CD8-positive, alpha-beta memory T cell (primary cell): ENCODE measurements at regions not wholly inside any gene's neighbourhood (a gene's known extent, or its start where the extent isn't known, plus 50 kb on each side); places are given as distances from the start of the nearest gene placed in this dataset.

ENCODE experiments used
- CTCF ChIA-PET: fragments of 350-600 bp; sonication (Branson Sonifier 250); formaldehyde crosslinking; loops from one replicate; lab custom pipeline; 2021; ENCODE audit warnings: antibody characterized with exemption; lab: Charles Lee
- POLR2A ChIA-PET: fragments of 350-600 bp; sonication (Branson Sonifier 250); formaldehyde crosslinking; loops from one replicate; lab custom pipeline; 2021; ENCODE audit warnings: antibody characterized with exemption; lab: Charles Lee
- DNase-seq, 5 donors: peaks; one replicate each; pipeline versions ENCODE4 v3.0.0 to v3.0.0-alpha.2; 2020 to 2022; ENCODE audit warnings: mixed read lengths in 1 of 5
- H3K27ac ChIP-seq: one replicate; pipeline ENCODE4 v1.7.0; 2013; ENCODE audit warnings: low read depth, mild to moderate bottlenecking, low read length, moderate library complexity
- H3K27me3 ChIP-seq: 2 replicates; pipeline ENCODE4 v1.7.0; 2013; ENCODE audit warnings: low read length, mild to moderate bottlenecking; ENCODE audit not compliant: insufficient read depth, poor library complexity, severe bottlenecking
- H3K36me3 ChIP-seq: 2 replicates; pipeline ENCODE4 v1.7.0; 2013; ENCODE audit warnings: mild to moderate bottlenecking, low read length, moderate library complexity; ENCODE audit not compliant: insufficient read depth
- H3K4me1 ChIP-seq: 2 replicates; pipeline ENCODE4 v1.7.0; 2013; ENCODE audit warnings: mild to moderate bottlenecking, low read length, moderate library complexity; ENCODE audit not compliant: insufficient read depth
- H3K4me3 ChIP-seq: 2 replicates; pipeline ENCODE4 v1.7.0; 2013; ENCODE audit warnings: mild to moderate bottlenecking, low read length
- H3K9me3 ChIP-seq: 2 replicates; pipeline ENCODE4 v1.7.0; 2013; ENCODE audit warnings: mild to moderate bottlenecking, low read length
- H3K27ac Mint-ChIP-seq, 8 donors: one replicate each; pipeline ENCODE4 v1.8.0; 2020 to 2021; ENCODE audit warnings: mixed read lengths in 8 of 8, mild to moderate bottlenecking in 6 of 8, inconsistent platforms in 3 of 8, moderate library complexity in 3 of 8
- H3K27me3 Mint-ChIP-seq, 2 donors: one replicate each; pipeline ENCODE4 v1.8.0; 2020 to 2021; ENCODE audit warnings: mixed read lengths in 2 of 2, mild to moderate bottlenecking in 1 of 2, moderate library complexity in 1 of 2
- H3K36me3 Mint-ChIP-seq, 3 donors: one replicate each; pipeline ENCODE4 v1.8.0; 2020 to 2021; ENCODE audit warnings: mixed read lengths in 3 of 3, inconsistent platforms in 1 of 3, mild to moderate bottlenecking in 1 of 3
- H3K4me1 Mint-ChIP-seq, 3 donors: one replicate each; pipeline ENCODE4 v1.8.0; 2020 to 2021; ENCODE audit warnings: mixed read lengths in 3 of 3, inconsistent platforms in 1 of 3, mild to moderate bottlenecking in 1 of 3
- H3K4me3 Mint-ChIP-seq, 7 donors: one replicate each; pipeline ENCODE4 v1.8.0; 2020 to 2021; ENCODE audit warnings: mixed read lengths in 7 of 7, mild to moderate bottlenecking in 6 of 7, moderate library complexity in 4 of 7, inconsistent platforms in 2 of 7
- H3K9me3 Mint-ChIP-seq, 5 donors: one replicate each; pipeline ENCODE4 v1.8.0; 2020 to 2022; ENCODE audit warnings: mixed read lengths in 5 of 5, mild to moderate bottlenecking in 3 of 5, moderate library complexity in 2 of 5, inconsistent platforms in 1 of 5

DNA sequence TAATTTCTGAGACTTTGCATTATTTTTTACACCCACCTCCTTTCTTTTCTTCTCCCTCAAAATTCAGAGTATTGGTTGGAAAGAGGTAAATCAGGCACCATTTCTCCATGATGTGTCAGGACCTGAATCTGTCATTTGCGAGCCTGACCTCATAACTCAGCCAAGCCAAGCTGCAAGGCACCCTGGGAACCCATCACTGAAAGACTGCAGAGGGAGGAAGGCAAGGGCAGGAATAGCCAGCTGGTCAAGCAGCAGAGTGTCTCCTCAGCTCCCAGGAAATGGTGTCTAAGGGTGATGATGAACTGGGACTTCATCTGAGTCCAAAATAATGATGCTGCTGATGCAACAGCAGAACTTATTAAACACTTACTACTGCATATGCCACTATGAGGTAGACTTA, 556.6 kb downstream of the OMA1 start:
- Histone ChIP-seq H3K4me1 (no peaks in the 10 kb centered on the region), H3K36me3 (no peaks in the 10 kb centered on the region), H3K4me3 (no peak overlapping the region), H3K27me3 (no peaks in the 10 kb centered on the region), H3K27ac (no peak overlapping the region), H3K9me3 (no peaks in the 10 kb centered on the region)
- no peak overlapping the region for H3K4me3 Mint-ChIP-seq
- ChIA-PET POLR2A (no interaction called here), CTCF (no interaction called here)
- H3K36me3 Mint-ChIP-seq, result no peaks in the 10 kb centered on the region
- peaks cover 2 to 9% (median 7%) of the 10 kb centered on the region in 3 donors for H3K4me1 Mint-ChIP-seq
- H3K27me3 Mint-ChIP-seq, result peaks cover 2 to 4% of the 10 kb centered on the region in 2 donors
- H3K27ac Mint-ChIP-seq, result no peak overlapping the region
- no peak for DNase-seq
- peaks cover 0 to 2% (median 0%) of the 10 kb centered on the region in 5 donors for H3K9me3 Mint-ChIP-seq

DNA sequence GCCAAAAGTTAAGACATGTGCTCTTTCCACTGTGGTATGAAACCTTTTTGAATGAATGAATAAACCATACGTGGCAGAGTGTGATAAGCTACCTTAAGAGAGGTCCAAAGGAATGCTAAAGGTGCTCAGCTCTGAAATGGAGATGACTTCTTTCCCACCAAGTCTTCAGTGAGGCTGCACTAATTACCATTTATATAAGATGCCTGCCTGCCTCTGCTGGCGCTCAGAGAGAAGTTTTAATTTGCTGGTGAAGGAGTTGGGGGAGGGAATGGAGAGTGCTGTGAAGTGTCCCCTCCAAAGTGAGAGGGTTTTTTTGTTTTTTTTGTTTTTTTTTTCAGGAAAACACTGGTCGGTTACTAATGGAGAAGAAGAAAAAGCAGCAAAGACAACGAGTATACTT, 559.0 kb downstream of the OMA1 start:
- CTCF ChIA-PET, result no interaction called here
- Mint-ChIP-seq H3K27ac (no peak overlapping the region), H3K27me3 (peaks cover 6 to 9% of the 10 kb centered on the region in 2 donors), H3K4me3 (no peak overlapping the region), H3K9me3 (peaks cover 0 to 2% (median 0%) of the 10 kb centered on the region in 5 donors), H3K36me3 (no peaks in the 10 kb centered on the region), H3K4me1 (peaks cover 2 to 9% (median 7%) of the 10 kb centered on the region in 3 donors)
- Histone ChIP-seq H3K27me3 (no peaks in the 10 kb centered on the region), H3K27ac (no peak overlapping the region), H3K4me1 (no peaks in the 10 kb centered on the region), H3K36me3 (no peaks in the 10 kb centered on the region), H3K9me3 (no peaks in the 10 kb centered on the region), H3K4me3 (no peak overlapping the region)
- DNase-seq, result no peak
- POLR2A ChIA-PET, result no interaction called here

DNA sequence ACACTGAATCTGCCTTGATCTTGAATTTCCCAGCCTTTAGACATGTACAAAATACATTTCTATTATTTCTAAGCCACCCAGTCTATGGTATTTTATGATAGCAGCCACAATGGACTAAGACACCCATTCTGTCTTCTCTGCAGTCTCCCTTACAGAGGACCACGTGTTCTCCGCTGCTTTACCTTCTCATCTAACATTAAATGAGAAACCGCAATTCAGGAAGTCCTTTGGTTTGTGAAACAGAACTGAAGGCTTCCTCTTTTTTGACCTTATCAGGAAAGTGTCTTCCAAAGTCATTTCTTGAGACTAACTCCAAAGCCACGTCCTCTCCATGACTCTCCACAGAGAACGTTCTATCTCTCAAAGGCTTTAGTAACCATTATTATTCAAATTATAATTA, 560.1 kb downstream of the OMA1 start:
- H3K36me3 Mint-ChIP-seq, result no peaks in the 10 kb centered on the region
- ChIA-PET CTCF (no interaction called here), POLR2A (no interaction called here)
- H3K27me3 Mint-ChIP-seq, result peaks cover 5 to 10% of the 10 kb centered on the region in 2 donors
- Histone ChIP-seq H3K4me1 (no peaks in the 10 kb centered on the region), H3K27me3 (no peaks in the 10 kb centered on the region), H3K4me3 (no peak overlapping the region), H3K36me3 (no peaks in the 10 kb centered on the region), H3K27ac (no peak overlapping the region), H3K9me3 (no peaks in the 10 kb centered on the region)
- no peak for DNase-seq
- H3K27ac Mint-ChIP-seq, result no peak overlapping the region
- no peaks in the 10 kb centered on the region for H3K9me3 Mint-ChIP-seq
- H3K4me1 Mint-ChIP-seq, result peaks cover 2 to 9% (median 7%) of the 10 kb centered on the region in 3 donors
- H3K4me3 Mint-ChIP-seq, result no peak overlapping the region

DNA sequence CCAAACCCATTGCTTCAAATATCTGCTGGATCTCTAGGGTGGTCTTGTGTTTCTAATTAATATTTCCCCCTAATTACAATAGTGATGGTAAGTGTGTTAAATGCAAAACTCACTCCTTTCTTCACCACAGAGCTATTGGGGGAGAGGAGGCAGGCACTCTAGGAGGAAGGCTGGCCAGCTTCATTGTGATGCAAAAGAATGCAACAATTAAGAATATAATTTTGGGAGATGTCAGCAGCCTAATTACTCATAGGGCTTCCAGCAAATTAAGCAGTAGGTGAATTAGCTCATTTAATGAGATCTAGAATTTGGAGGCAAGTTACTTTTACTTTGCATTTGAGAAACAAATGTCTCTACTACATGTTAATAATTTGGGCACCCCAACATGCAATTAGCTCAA, 560.4 kb upstream of the DAB1 start:
- H3K9me3 Mint-ChIP-seq, result peaks cover 0 to 3% (median 0%) of the 10 kb centered on the region in 5 donors
- no peak overlapping the region for H3K27ac ChIP-seq
- no peaks in the 10 kb centered on the region for H3K9me3 ChIP-seq
- H3K36me3 Mint-ChIP-seq, result no peaks in the 10 kb centered on the region
- POLR2A ChIA-PET, result no interaction called here
- H3K4me1 ChIP-seq, result no peaks in the 10 kb centered on the region
- no peak overlapping the region for H3K4me3 Mint-ChIP-seq
- peaks cover 5 to 10% of the 10 kb centered on the region in 2 donors for H3K27me3 Mint-ChIP-seq
- no peaks in the 10 kb centered on the region for H3K27me3 ChIP-seq
- H3K27ac Mint-ChIP-seq, result no peak overlapping the region
- no peak for DNase-seq
- no peaks in the 10 kb centered on the region for H3K36me3 ChIP-seq
- CTCF ChIA-PET, result no interaction called here
- peaks cover 2 to 9% (median 7%) of the 10 kb centered on the region in 3 donors for H3K4me1 Mint-ChIP-seq
- H3K4me3 ChIP-seq, result no peak overlapping the region

DNA sequence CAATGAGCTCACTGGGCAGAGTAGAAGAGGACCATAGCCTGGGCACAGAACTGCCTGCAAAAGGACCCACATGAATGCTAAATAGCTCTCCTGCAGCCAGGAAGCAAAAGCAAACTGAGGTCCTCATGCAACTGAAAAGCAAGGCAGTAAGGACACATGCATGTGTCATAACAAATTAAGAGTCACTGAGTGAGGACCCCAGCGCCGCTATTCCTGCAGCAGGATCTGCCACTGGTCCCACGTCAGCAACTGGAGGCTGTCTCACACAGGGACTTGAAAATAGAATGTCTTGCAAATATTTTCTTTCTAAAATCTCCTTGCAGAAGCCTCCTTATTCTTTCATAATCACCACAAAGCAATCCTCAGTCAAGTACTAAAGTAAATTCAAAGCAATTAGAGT, 559.6 kb upstream of the DAB1 start:
- Histone ChIP-seq H3K4me1 (no peaks in the 10 kb centered on the region), H3K36me3 (no peaks in the 10 kb centered on the region), H3K27me3 (no peaks in the 10 kb centered on the region), H3K4me3 (no peak overlapping the region), H3K9me3 (no peaks in the 10 kb centered on the region), H3K27ac (no peak overlapping the region)
- ChIA-PET POLR2A (no interaction called here), CTCF (no interaction called here)
- no peak overlapping the region for H3K27ac Mint-ChIP-seq
- peaks cover 0 to 7% (median 0%) of the 10 kb centered on the region in 5 donors for H3K9me3 Mint-ChIP-seq
- peaks cover 2 to 9% (median 7%) of the 10 kb centered on the region in 3 donors for H3K4me1 Mint-ChIP-seq
- H3K36me3 Mint-ChIP-seq, result no peaks in the 10 kb centered on the region
- DNase-seq, result no peak
- no peak overlapping the region for H3K4me3 Mint-ChIP-seq
- peaks cover 5 to 10% of the 10 kb centered on the region in 2 donors for H3K27me3 Mint-ChIP-seq

DNA sequence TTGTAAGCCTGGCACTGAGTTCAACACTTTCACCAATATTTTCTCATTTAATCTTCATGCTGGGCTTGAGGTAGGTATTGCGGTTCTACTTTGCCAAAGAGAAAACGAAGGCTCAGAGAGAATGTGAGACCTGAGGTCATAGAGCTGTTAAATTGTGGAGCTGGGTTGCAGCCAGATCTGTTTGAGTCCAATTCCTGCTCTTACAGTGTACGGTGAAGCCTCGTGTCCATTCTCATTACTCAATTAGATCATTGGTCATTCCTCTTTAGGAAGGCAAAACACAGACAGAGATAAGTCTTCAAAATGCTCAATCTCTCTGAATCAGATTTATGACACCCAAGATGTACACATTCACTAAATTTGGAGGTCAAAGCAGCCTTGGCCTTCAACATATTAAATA, 559.0 kb upstream of the DAB1 start:
- POLR2A ChIA-PET, result no interaction called here
- Histone ChIP-seq H3K4me3 (no peak overlapping the region), H3K4me1 (no peaks in the 10 kb centered on the region), H3K27ac (no peak overlapping the region), H3K9me3 (no peaks in the 10 kb centered on the region), H3K36me3 (no peaks in the 10 kb centered on the region), H3K27me3 (no peaks in the 10 kb centered on the region)
- Mint-ChIP-seq H3K4me3 (no peak overlapping the region), H3K27me3 (peaks cover 5 to 10% of the 10 kb centered on the region in 2 donors), H3K36me3 (no peaks in the 10 kb centered on the region), H3K27ac (no peak overlapping the region), H3K9me3 (peaks cover 0 to 7% (median 0%) of the 10 kb centered on the region in 5 donors), H3K4me1 (peaks cover 2 to 9% (median 7%) of the 10 kb centered on the region in 3 donors)
- CTCF ChIA-PET, result no interaction called here
- DNase-seq, result no peak

DNA sequence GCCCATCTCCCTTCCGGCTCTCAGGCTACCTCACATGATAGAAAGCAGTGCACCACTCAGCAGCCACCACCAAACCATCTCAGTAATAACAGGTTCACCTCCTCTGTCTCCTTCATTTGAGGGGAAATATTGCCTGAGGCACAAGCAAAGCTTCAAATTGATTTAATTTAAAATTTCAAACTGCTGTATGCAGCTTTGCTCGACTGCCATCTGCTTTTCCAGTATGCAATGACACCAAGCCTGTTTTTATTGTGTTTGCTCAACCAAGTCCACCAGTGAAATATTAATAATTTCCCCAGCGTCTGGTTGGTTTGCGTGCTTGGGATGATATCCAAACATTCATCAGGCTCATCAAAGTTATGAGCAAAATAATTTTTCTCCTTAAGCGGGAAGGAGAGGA, 552.4 kb upstream of the DAB1 start:
- Mint-ChIP-seq H3K36me3 (no peaks in the 10 kb centered on the region), H3K4me3 (no peak overlapping the region), H3K4me1 (no peaks in the 10 kb centered on the region), H3K9me3 (peaks cover 0 to 19% (median 3%) of the 10 kb centered on the region in 5 donors), H3K27me3 (no peaks in the 10 kb centered on the region), H3K27ac (no peak overlapping the region)
- Histone ChIP-seq H3K36me3 (no peaks in the 10 kb centered on the region), H3K4me1 (no peaks in the 10 kb centered on the region), H3K27me3 (no peaks in the 10 kb centered on the region), H3K27ac (no peak overlapping the region), H3K4me3 (no peak overlapping the region), H3K9me3 (no peaks in the 10 kb centered on the region)
- DNase-seq, result no peak
- POLR2A ChIA-PET, result no interaction called here
- CTCF ChIA-PET, result no interaction called here

DNA sequence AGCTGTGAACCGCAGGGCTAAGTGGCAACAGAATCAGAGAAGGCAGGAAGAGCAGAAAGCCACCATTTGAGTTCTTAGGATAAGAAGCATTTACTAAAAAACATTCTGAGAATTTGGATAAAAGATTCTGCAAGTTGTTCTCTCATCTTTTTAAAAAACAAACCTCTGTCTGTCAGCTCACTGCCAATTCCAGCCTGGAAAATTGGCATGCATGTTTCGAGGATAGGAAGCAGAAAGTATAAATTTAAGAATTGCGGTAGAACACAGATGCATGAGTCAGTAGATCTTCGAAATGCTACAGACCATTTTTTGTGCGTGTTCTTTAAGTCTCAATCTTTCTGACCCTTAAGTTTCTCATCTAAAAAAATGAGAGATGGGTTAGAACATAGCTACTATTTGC, 544.5 kb upstream of the DAB1 start:
- DNase-seq, result no peak
- ChIA-PET POLR2A (no interaction called here), CTCF (no interaction called here)
- Histone ChIP-seq H3K36me3 (no peaks in the 10 kb centered on the region), H3K27ac (no peak overlapping the region), H3K27me3 (no peaks in the 10 kb centered on the region), H3K4me1 (no peaks in the 10 kb centered on the region), H3K4me3 (no peak overlapping the region), H3K9me3 (no peaks in the 10 kb centered on the region)
- peaks cover 0 to 4% (median 0%) of the 10 kb centered on the region in 5 donors for H3K9me3 Mint-ChIP-seq
- H3K36me3 Mint-ChIP-seq, result peaks cover 0 to 1% (median 0%) of the 10 kb centered on the region in 3 donors
- H3K4me1 Mint-ChIP-seq, result no peaks in the 10 kb centered on the region
- no peak overlapping the region for H3K4me3 Mint-ChIP-seq
- no peaks in the 10 kb centered on the region for H3K27me3 Mint-ChIP-seq
- no peak overlapping the region for H3K27ac Mint-ChIP-seq
